T-cell (primary cell): ENCODE measurements at regions not wholly inside any gene's neighbourhood (a gene's known extent, or its start where the extent isn't known, plus 50 kb on each side); places are given as distances from the start of the nearest gene placed in this dataset.
A peak's percentile ranks its signal among the peaks of the same experiment; 100 is the strongest.

Experiments used
- ATAC-seq, 4 experiments: fragments of 200-7000 bp in 3 of 4; fragments of 150-1000 bp in 1 of 4; cut with Tn5 transposase; replicated peaks in 1 of 4; 1 replicate in 3 of 4; 2 replicates in 1 of 4; pipeline ENCODE4 v1.10.0; 2021; ENCODE audit warnings: moderate library complexity in 3 of 4, mild to moderate bottlenecking in 2 of 4, moderate number of reproducible peaks in 1 of 4
- CTCF ChIA-PET, 2 donors: fragments of 300-600 bp; sonication (Branson Sonifier 250); formaldehyde crosslinking; loops; one replicate each; lab custom pipeline; 2022; ENCODE audit warnings: antibody characterized with exemption in 2 of 2; lab: Charles Lee
- POLR2A ChIA-PET, 2 donors: fragments of 300-600 bp; sonication (Branson Sonifier 250); formaldehyde crosslinking; loops; one replicate each; lab custom pipeline; 2022; ENCODE audit warnings: antibody characterized with exemption in 2 of 2; lab: Charles Lee
- DNase-seq, 35 experiments: peaks; one replicate each; pipeline versions ENCODE4 v3.0.0 to v3.0.0-alpha.2; 2013 to 2023
- H3K27ac ChIP-seq: one replicate; pipeline ENCODE4 v1.5.1; 2013; ENCODE audit warnings: low read length
- H3K27me3 ChIP-seq, 2 experiments: replicated peaks in 1 of 2; 1 replicate in 1 of 2; 2 replicates in 1 of 2; pipeline versions ENCODE4 v1.6.1 to v1.7.0; 2013; ENCODE audit warnings: low read length in 1 of 2, mixed read lengths in 1 of 2; ENCODE audit not compliant: control insufficient read depth in 2 of 2, insufficient read depth in 2 of 2; ENCODE audit errors: extremely low read depth in 1 of 2
- H3K36me3 ChIP-seq, 2 donors: 1 replicate in 1 of 2; 2 replicates in 1 of 2; pipeline versions ENCODE4 v1.6.1 to v1.7.0; 2013; ENCODE audit warnings: low read length in 1 of 2; ENCODE audit not compliant: control insufficient read depth in 2 of 2, insufficient read depth in 1 of 2; ENCODE audit errors: extremely low read depth in 1 of 2
- H3K4me1 ChIP-seq, 2 experiments: 1 replicate in 1 of 2; 2 replicates in 1 of 2; pipeline versions ENCODE4 v1.6.1 to v1.7.0; 2013; ENCODE audit warnings: low read length in 2 of 2, mixed read lengths in 1 of 2; ENCODE audit not compliant: insufficient read depth in 2 of 2, control insufficient read depth in 1 of 2; ENCODE audit errors: extremely low read depth in 1 of 2
- H3K4me3 ChIP-seq, 2 donors: 1 replicate in 1 of 2; 2 replicates in 1 of 2; pipeline versions ENCODE4 v1.5.1 to v1.7.0; 2013; ENCODE audit warnings: mild to moderate bottlenecking in 2 of 2, low read length in 1 of 2, moderate library complexity in 1 of 2; ENCODE audit not compliant: control insufficient read depth in 1 of 2; ENCODE audit errors: extremely low read depth in 1 of 2
- H3K9me3 ChIP-seq: 2 replicates; pipeline ENCODE4 v1.7.0; 2013
- H3K27ac Mint-ChIP-seq, 2 donors: one replicate each; pipeline ENCODE4 v1.8.0; 2020 to 2021; ENCODE audit warnings: mild to moderate bottlenecking in 2 of 2, mixed read lengths in 2 of 2
- H3K27me3 Mint-ChIP-seq, 2 donors: one replicate each; pipeline ENCODE4 v1.8.0; 2021 to 2022; ENCODE audit warnings: mixed read lengths in 2 of 2
- H3K36me3 Mint-ChIP-seq: one replicate; pipeline ENCODE4 v1.8.0; 2021; ENCODE audit warnings: mixed read lengths
- H3K4me1 Mint-ChIP-seq, 3 donors: one replicate each; pipeline ENCODE4 v1.8.0; 2020 to 2022; ENCODE audit warnings: mixed read lengths in 3 of 3, mild to moderate bottlenecking in 1 of 3
- H3K4me3 Mint-ChIP-seq, 3 donors: one replicate each; pipeline ENCODE4 v1.8.0; 2020 to 2022; ENCODE audit warnings: mild to moderate bottlenecking in 3 of 3, mixed read lengths in 3 of 3, moderate library complexity in 3 of 3
- H3K9me3 Mint-ChIP-seq, 3 donors: one replicate each; pipeline ENCODE4 v1.8.0; 2020 to 2022; ENCODE audit warnings: mixed read lengths in 3 of 3
- WGBS: methylation state at CpG from one replicate; pipeline ENCODE4 v1.1.5; 2013; ENCODE audit warnings: missing lambda C conversion rate; ENCODE audit not compliant: insufficient coverage; 5-methylcytosine and 5-hydroxymethylcytosine counted together

DNA sequence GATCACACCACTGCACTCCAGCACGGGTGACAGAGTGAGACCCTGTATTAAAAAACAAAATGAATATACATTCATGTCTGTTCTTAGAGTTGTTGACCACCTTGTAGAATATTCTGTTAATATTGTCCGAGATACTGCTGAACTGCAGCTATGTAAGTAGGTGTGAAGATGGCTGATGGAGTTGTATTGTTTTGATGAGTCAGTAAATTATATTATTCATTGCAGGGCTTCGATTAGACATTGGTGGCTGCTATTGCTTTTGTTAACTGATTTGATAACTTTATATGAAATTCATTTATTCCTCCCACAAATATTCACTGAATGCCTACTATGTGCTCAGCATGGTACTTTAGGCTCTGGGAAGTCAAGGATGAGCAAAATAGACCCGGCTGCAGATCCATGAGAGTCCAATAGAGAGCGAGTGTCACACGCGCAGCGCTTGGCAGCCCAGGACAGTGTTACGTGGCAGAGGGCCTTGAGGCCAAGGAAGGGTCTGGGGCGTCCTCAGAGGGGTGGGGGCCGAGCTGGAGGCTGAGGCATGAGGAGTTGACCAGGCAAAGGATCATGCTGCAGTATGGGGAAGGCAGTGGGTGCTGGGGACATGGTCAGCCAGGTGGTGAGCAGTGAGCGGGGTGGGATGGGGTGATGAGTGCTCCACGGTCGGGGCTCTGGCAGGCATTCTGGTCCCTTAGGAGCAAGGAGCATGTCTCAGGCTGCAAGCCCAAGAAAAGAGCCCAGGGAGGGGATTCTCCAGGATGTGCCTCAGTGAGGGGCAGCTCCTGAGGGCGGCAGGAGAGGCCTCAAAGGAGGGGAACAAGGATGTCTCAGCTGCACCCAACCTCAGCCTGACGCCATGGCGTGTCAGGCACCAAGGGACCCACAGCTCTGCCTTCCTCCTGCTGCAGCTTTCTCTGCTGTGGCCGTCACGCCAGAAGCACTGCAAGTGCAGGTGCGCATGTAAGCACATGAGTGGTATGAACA lies 243.5 kb downstream of the GADD45G start:
- DNase-seq: no peak
- no peak overlapping the region for H3K27ac Mint-ChIP-seq
- H3K4me3 ChIP-seq: no peak overlapping the region
- 77% methylated on average over 17 of the region's 20 CpGs for WGBS
- peaks cover 0 to 3% of the 10 kb centered on the region in 2 donors for H3K27me3 Mint-ChIP-seq
- H3K36me3 ChIP-seq: no peaks in the 10 kb centered on the region
- POLR2A ChIA-PET: no interaction called here
- CTCF ChIA-PET: no interaction called here
- no peak overlapping the region for H3K27ac ChIP-seq
- no peaks in the 10 kb centered on the region for H3K36me3 Mint-ChIP-seq
- H3K4me1 ChIP-seq: no peaks in the 10 kb centered on the region
- H3K4me3 Mint-ChIP-seq: no peak overlapping the region
- ATAC-seq: no peak
- no peaks in the 10 kb centered on the region for H3K9me3 ChIP-seq
- H3K4me1 Mint-ChIP-seq: no peaks in the 10 kb centered on the region
- H3K27me3 ChIP-seq: peaks cover 0 to 20% of the 10 kb centered on the region in 2 experiments
- H3K9me3 Mint-ChIP-seq: no peaks in the 10 kb centered on the region

DNA sequence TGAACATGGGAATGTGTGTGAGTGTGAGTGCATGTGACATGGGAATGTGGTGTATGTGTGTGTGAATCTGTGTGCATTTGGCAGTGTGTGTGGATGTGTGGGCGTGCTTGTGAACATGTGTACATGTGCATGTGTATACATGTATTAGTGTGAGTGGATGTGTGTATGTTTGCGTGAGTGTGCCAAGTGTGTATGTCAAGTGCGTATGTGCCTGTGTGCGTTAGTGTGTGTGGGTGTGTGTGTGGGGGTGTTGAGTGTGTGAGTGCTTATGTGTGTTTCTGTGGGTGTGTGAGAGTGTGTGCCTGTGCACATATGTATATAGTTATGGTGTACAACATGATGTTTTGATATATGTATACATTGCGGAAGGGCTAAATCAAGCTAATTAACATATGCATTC lies 244.3 kb downstream of the GADD45G start:
- Mint-ChIP-seq H3K27ac (no peak overlapping the region), H3K36me3 (no peaks in the 10 kb centered on the region), H3K4me3 (no peak overlapping the region), H3K27me3 (peaks cover 0 to 3% of the 10 kb centered on the region in 2 donors), H3K9me3 (no peaks in the 10 kb centered on the region), H3K4me1 (no peaks in the 10 kb centered on the region)
- ChIA-PET CTCF (no interaction called here), POLR2A (no interaction called here)
- no peak for ATAC-seq
- no peaks in the 10 kb centered on the region for H3K9me3 ChIP-seq
- H3K4me1 ChIP-seq: no peaks in the 10 kb centered on the region
- H3K4me3 ChIP-seq: no peak overlapping the region
- 62% methylated on average over 4 of the region's 5 CpGs for WGBS
- no peak for DNase-seq
- H3K27ac ChIP-seq: no peak overlapping the region
- H3K36me3 ChIP-seq: no peaks in the 10 kb centered on the region
- peaks cover 0 to 18% of the 10 kb centered on the region in 2 experiments for H3K27me3 ChIP-seq

DNA sequence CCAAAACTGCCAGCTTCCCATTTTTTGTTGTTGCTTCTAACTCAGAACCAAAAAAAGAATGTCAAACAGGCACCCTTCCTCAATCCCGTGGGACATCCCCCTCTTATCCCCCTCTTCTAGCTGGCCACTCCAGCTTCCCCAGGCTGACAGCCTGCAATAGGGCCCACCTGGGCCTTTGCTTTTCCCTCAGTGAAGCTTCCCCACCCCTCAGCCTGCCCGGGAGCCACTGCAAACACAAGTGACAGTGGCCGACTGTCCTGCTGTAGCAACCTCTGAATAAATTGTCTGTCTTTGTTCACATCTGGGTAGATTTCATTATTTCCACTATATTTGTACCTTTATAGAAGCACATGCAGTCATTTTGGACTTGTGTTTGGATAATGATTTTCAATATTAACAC lies 245.3 kb downstream of the GADD45G start:
- Histone ChIP-seq H3K36me3 (no peaks in the 10 kb centered on the region), H3K27me3 (peaks cover 0 to 19% of the 10 kb centered on the region in 2 experiments), H3K27ac (no peak overlapping the region), H3K4me1 (no peaks in the 10 kb centered on the region), H3K4me3 (no peak overlapping the region), H3K9me3 (no peaks in the 10 kb centered on the region)
- Mint-ChIP-seq H3K36me3 (no peaks in the 10 kb centered on the region), H3K27ac (no peak overlapping the region), H3K9me3 (no peaks in the 10 kb centered on the region), H3K4me1 (no peaks in the 10 kb centered on the region), H3K4me3 (no peak overlapping the region), H3K27me3 (peaks cover 3 to 4% of the 10 kb centered on the region in 2 donors)
- ATAC-seq (no peak), DNase-seq (no peak)
- ChIA-PET POLR2A (no interaction called here), CTCF (no interaction called here)
- 57% methylated on average over 1 of the region's 3 CpGs for WGBS

DNA sequence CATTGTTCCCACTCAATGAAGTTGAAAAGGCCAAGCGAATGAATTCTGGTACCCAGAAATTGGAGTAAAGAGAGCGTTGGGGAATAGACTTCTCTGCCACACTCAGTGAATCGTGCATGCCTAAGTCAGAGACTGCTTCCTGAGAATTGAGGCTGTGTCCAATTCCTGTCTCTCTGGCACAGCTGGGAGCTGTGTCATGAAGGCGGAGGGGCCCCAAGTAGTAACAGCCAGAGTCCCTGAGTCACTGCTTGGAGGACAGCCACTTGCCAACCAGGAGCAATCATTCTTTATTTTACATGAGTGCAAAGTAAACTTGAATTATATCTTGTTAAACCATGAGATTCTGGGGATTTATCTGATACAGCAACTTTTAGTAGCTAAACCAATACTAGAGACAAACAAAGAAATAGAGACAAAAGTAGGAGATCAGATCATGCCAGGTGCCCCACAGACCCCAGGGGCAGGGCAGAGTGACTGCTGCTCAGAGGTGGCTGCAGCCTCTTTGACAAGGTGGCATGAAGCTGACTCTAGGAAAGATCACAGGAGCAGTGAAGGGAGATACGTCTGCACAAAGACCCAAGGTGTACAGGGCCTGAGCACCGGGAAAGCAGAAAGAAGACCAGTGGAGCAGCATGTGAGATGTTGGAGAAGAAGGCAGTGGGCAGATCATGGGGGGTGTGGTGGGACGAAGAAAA lies 246.0 kb downstream of the GADD45G start:
- H3K4me1 Mint-ChIP-seq: no peaks in the 10 kb centered on the region
- Histone ChIP-seq H3K4me3 (no peak overlapping the region), H3K36me3 (no peaks in the 10 kb centered on the region), H3K9me3 (no peaks in the 10 kb centered on the region), H3K27me3 (peaks cover 0 to 19% of the 10 kb centered on the region in 2 experiments), H3K27ac (no peak overlapping the region), H3K4me1 (no peaks in the 10 kb centered on the region)
- H3K27ac Mint-ChIP-seq: no peak overlapping the region
- peaks cover 3 to 5% of the 10 kb centered on the region in 2 donors for H3K27me3 Mint-ChIP-seq
- no peak overlapping the region for H3K4me3 Mint-ChIP-seq
- WGBS: 64% methylated on average over 7 of the region's 7 CpGs
- POLR2A ChIA-PET: no interaction called here
- H3K36me3 Mint-ChIP-seq: no peaks in the 10 kb centered on the region
- CTCF ChIA-PET: no interaction called here
- DNase-seq (peak in 1 of 35 experiments; percentile 3), ATAC-seq (no peak)
- no peaks in the 10 kb centered on the region for H3K9me3 Mint-ChIP-seq

DNA sequence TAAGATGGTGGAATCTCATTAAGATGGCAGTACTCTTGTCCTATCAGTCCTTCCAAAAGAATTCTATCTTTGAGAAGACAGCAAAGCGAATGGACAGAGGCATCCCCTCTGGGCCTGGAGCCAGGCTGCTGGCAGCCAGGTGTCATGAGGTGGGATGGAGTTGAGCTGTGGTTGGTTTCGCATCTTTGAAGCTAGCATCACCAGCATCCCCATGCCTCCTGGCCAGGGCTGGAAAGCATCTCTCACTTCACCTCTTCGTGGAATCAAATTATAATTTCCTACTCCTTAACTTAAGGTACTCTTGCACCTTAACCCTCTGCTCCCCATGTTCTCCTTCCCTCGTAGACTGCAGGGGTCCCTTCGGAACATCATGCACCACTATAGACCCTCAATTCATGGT lies 248.3 kb downstream of the GADD45G start:
- ATAC-seq: no peak
- Mint-ChIP-seq H3K9me3 (no peaks in the 10 kb centered on the region), H3K4me3 (no peak overlapping the region), H3K4me1 (no peaks in the 10 kb centered on the region), H3K27me3 (peaks cover 3 to 5% of the 10 kb centered on the region in 2 donors), H3K36me3 (no peaks in the 10 kb centered on the region), H3K27ac (no peak overlapping the region)
- CTCF ChIA-PET: no interaction called here
- WGBS: 79% methylated on average over 2 of the region's 5 CpGs
- Histone ChIP-seq H3K4me1 (no peaks in the 10 kb centered on the region), H3K36me3 (no peaks in the 10 kb centered on the region), H3K27ac (no peak overlapping the region), H3K27me3 (peaks cover 0 to 19% of the 10 kb centered on the region in 2 experiments), H3K4me3 (no peak overlapping the region), H3K9me3 (no peaks in the 10 kb centered on the region)
- POLR2A ChIA-PET: no interaction called here
- DNase-seq: no peak

DNA sequence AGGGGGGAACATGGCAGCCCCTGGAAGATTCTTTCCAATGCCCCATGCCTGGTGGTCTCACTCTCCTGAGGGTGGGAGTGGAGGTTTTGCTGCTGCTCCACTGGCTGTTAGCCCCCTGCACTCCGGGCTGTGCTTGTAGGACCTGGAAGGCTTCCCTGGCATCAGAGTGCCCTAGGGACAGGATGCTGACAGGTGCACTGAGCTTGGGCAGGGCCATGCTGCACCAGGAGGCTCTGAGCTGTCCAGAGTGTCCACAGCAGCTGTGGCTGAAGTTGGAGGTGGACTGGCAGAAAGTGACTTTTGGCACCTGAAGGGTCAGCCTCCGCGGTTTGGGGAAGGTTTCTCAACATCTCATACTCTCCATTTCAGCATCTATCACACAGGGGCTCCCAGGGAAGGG lies 249.1 kb downstream of the GADD45G start:
- Mint-ChIP-seq H3K4me1 (no peaks in the 10 kb centered on the region), H3K4me3 (no peak overlapping the region), H3K27ac (no peak overlapping the region), H3K9me3 (no peaks in the 10 kb centered on the region), H3K27me3 (peaks cover 3 to 6% of the 10 kb centered on the region in 2 donors), H3K36me3 (no peaks in the 10 kb centered on the region)
- H3K27ac ChIP-seq: no peak overlapping the region
- CTCF ChIA-PET: no interaction called here
- WGBS: 100% methylated on average over 1 of the region's 3 CpGs
- peaks cover 0 to 12% of the 10 kb centered on the region in 2 experiments for H3K27me3 ChIP-seq
- no peaks in the 10 kb centered on the region for H3K4me1 ChIP-seq
- H3K4me3 ChIP-seq: no peak overlapping the region
- no peaks in the 10 kb centered on the region for H3K9me3 ChIP-seq
- no peaks in the 10 kb centered on the region for H3K36me3 ChIP-seq
- DNase-seq (peak in 1 of 35 experiments; percentile 6), ATAC-seq (no peak)
- POLR2A ChIA-PET: no interaction called here
